GM18502 (cell line): ENCODE measurements at regions not wholly inside any gene's neighbourhood (a gene's known extent, or its start where the extent isn't known, plus 50 kb on each side); places are given as distances from the start of the nearest gene placed in this dataset.

Experiments
- ATAC-seq: cut with Tn5 transposase; IDR thresholded peaks from one replicate; pipeline ENCODE4 v1.9.1; 2021; ENCODE audit warnings: mild to moderate bottlenecking; ENCODE audit not compliant: unreplicated experiment, poor library complexity

GRCh38 chr18:53686965-53687364 lies 537.5 kb downstream of the MBD2 start:
- no peak for ATAC-seq

GRCh38 chr18:53682796-53683195 lies 541.7 kb downstream of the MBD2 start:
- no peak for ATAC-seq

GRCh38 chr18:53677480-53677879 lies 547.0 kb downstream of the MBD2 start:
- ATAC-seq = no peak

GRCh38 chr18:53665701-53666100 lies 558.8 kb downstream of the MBD2 start:
- ATAC-seq = no peak

- no peak for ATAC-seq
These were observed 559.9 kb downstream of the MBD2 start for GRCh38 chr18:53664575-53664974.

- ATAC-seq = no peak
These were observed 564.2 kb downstream of the MBD2 start for GRCh38 chr18:53660306-53660705.

- ATAC-seq = no peak
These were observed 567.2 kb downstream of the MBD2 start for GRCh38 chr18:53657257-53657656.

- ATAC-seq = no peak
These were observed 574.8 kb downstream of the MBD2 start for GRCh38 chr18:53649621-53650020.

GRCh38 chr18:53644799-53645471 lies 579.5 kb downstream of the MBD2 start:
- no peak for ATAC-seq

- no peak for ATAC-seq
These were observed 584.8 kb downstream of the MBD2 start for GRCh38 chr18:53639687-53640086.

- no peak for ATAC-seq
These were observed 595.1 kb downstream of the MBD2 start for GRCh38 chr18:53629337-53629736.

GRCh38 chr18:53625997-53626599 lies 598.4 kb downstream of the MBD2 start:
- ATAC-seq = no peak

- no peak for ATAC-seq
These were observed 613.5 kb downstream of the MBD2 start for GRCh38 chr18:53610957-53611356.

- ATAC-seq = no peak
These were observed 617.7 kb downstream of the MBD2 start for GRCh38 chr18:53606792-53607191.

- ATAC-seq = no peak
These were observed 619.3 kb downstream of the MBD2 start for GRCh38 chr18:53605198-53605597.

- no peak for ATAC-seq
These were observed 621.2 kb downstream of the MBD2 start for GRCh38 chr18:53603276-53603675.

- ATAC-seq = no peak
These were observed 623.1 kb downstream of the MBD2 start for GRCh38 chr18:53601344-53601743.

GRCh38 chr18:53586923-53587322 lies 637.5 kb downstream of the MBD2 start:
- no peak for ATAC-seq
